Urothelium cell line (cell line): ENCODE measurements at regions not wholly inside any gene's neighbourhood (a gene's known extent, or its start where the extent isn't known, plus 50 kb on each side); places are given as distances from the start of the nearest gene placed in this dataset.
A peak's percentile ranks its signal among the peaks of the same experiment; 100 is the strongest.
"Not testable (repeated sequence)": the region's sequence is repeated elsewhere in the genome, so short reads cannot be mapped to it uniquely, and the experiment has no call there.

Experiments
- DNase-seq: peaks from one replicate; pipeline ENCODE4 v3.0.0; 2011; ENCODE audit warnings: low spot score, mixed read lengths
- FAIRE-seq: peaks from 2 replicates; lab custom pipeline; 2011; peaks lifted over from hg19 to GRCh38; lab: Jason Lieb, UNC

DNA sequence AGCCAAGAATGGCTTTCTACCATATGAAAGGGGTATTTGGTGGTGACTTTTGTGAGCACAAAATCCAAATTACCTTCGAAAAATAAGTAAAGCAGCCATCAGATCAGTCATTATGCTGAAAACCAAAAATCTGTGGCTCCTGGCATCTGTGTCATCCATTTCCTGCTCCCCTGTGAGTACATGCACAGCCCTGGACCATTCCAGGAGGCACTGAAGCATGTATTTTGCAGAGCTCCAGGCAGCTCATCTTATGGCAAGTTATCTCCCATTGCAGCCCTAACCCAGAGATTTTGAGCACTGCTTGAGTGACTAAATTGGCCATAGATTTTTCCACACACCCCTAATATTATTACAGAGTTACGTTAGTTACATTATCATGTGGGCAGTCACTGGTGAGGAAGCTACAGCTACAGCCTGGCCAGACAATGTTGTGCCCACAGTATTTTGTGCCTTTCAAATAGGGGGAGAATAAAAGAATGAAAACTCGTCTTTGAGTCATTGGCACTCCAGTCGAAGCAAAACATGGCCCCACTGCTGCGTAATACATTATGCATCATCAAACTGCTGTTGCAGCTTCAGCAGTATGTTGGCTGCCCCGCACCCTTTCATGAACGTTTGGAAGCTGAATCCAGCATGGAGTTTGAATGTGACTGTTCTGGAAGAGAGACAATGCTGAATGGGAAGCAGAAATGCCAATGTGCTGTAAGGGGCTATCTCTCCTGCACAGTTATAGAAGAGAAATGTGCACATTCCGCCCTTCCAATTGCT lies 702.2 kb downstream of the RNF144A start:
- DNase-seq (no peak), FAIRE-seq (no peak)

DNA sequence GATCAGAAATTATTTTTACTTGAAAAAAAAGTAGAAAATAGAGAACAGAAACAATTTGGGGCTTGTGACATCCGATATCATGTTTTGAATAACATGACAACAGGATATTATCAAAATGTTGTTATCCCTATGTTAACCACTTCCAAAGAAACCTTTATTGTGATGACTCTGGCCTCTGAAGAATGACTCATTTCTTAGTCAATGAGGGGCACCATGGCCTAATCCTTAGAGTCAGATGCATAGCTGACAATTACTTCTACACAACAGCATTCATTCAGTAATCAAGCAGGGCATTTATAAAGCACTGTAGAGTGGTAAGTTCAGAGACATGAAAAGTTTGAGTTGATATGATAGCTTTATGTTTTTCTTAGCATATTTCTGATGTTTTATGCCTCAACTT lies 703.0 kb downstream of the RNF144A start:
- peak; percentile 19 for DNase-seq

GRCh38 chr2:7621018-7621814 lies 704.0 kb downstream of the RNF144A start:
- DNase-seq (no peak), FAIRE-seq (no peak)

More for the DNA sequence above, 703.0 kb downstream of the RNF144A start:
- no peak for FAIRE-seq

DNA sequence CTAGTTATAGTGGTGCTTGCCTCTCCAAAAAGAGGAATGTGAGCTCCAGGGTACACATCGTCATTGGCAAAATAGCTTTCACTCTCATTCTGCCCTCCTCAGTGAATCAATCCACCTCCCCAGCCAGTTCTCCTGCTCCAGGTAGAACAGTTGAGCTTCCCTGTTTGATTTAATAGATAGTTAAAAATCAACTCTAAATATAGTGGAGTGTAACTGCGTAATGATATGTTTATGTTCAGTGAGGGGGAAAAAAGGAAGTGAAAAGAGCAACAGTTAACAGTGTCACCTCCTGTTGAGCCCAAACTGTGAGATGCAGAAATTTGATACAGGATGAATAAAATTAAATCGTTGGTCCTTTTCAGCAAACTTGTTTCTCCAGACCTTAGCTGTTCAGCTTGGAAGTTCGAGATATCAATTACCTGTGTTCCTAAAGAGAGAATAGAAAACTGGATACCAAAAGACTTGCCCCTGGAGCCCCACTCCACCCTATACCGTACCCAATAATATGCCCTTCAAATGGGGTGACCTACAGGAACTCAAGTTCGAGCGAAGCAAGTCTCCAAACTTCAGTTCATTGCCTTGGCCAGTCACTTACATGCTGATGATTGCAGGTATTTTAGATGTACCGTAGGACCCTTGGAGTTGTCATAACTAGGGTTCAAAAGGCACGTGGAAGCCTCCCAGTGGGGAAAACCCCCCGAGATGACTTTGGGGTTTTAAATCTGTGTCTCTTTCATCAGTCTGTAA lies 708.4 kb downstream of the RNF144A start:
- no peak for FAIRE-seq
- DNase-seq: no peak

GRCh38 chr2:7626139-7626537 lies 708.9 kb downstream of the RNF144A start:
- no peak for FAIRE-seq
- no peak for DNase-seq

- no peak for FAIRE-seq
Measured at GRCh38 chr2:7627583-7627982, 710.4 kb downstream of the RNF144A start.

GRCh38 chr2:7632420-7632819 lies 715.2 kb downstream of the RNF144A start:
- FAIRE-seq (no peak), DNase-seq (no peak)

More at GRCh38 chr2:7627583-7627982, 710.4 kb downstream of the RNF144A start:
- peak; percentile 21 for DNase-seq

- DNase-seq (no peak), FAIRE-seq (no peak)
Measured at GRCh38 chr2:7633566-7634153, 716.4 kb downstream of the RNF144A start.

GRCh38 chr2:7634409-7634808 lies 717.2 kb downstream of the RNF144A start:
- DNase-seq (no peak), FAIRE-seq (no peak)

DNA sequence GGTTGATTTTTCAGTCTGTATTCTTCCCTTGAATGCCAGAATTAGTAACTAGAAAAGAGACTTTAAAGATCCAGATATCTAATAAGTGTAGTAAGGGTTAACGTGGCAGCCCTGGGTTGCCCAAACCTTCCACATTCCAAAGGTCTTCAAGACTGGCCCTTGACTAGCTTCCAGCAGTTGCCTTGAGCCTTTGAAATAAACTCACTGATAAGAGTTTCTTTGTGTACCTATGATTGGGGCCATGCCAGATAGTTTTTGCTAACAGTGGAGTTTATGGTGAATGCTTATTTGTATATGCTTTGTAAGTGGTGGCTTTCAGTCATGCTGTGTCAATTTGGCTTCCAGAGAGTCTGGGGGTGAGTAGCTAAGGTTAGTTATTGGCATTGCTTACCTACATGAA lies 722.3 kb downstream of the RNF144A start:
- FAIRE-seq: no peak

GRCh38 chr2:7641272-7641671 lies 724.1 kb downstream of the RNF144A start:
- DNase-seq, FAIRE-seq: not testable (repeated sequence)

More for the DNA sequence above, 722.3 kb downstream of the RNF144A start:
- no peak for DNase-seq

GRCh38 chr2:7646024-7646423 lies 728.8 kb downstream of the RNF144A start:
- FAIRE-seq (no peak), DNase-seq (no peak)

GRCh38 chr2:7646661-7647060 lies 729.4 kb downstream of the RNF144A start:
- DNase-seq (no peak), FAIRE-seq (no peak)

- FAIRE-seq: no peak
- DNase-seq: no peak
Measured at GRCh38 chr2:7648221-7648795, 731.1 kb downstream of the RNF144A start.

DNA sequence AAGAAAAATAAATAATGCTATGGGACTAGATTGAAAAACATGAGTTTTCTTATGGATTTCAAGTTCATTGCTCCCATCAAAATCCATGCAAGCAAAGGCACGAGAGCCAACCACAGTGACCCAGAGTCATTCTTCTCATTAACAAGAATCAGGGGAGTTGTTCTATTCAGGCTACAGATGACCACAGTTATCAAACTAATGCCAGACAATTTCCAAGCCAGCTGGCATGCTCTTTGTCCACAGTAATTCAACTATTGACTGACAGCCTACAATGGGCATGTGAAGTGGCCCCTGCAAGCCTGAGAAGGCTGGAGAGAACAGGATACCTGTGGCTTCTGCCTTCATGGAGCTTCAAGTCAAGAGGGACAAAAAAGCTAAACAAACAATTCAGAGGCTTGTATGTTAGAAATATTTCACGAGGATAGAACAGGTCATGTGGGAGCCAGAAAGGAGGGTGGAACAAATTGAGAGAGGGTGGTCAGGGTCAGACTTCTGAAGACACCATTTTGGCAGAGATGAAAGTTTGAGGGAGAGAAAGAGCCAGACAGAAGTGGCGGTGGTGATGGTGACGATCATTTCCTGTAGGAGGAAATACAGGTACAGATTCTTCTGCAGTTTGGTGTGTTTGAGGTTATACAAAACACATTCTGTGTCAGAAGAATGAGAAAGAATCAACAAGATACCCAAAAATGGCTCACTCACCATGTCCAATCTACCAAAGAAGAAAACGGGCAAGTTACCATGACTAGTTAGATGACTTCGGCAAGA lies 732.4 kb downstream of the RNF144A start:
- FAIRE-seq (no peak), DNase-seq (no peak)

DNA sequence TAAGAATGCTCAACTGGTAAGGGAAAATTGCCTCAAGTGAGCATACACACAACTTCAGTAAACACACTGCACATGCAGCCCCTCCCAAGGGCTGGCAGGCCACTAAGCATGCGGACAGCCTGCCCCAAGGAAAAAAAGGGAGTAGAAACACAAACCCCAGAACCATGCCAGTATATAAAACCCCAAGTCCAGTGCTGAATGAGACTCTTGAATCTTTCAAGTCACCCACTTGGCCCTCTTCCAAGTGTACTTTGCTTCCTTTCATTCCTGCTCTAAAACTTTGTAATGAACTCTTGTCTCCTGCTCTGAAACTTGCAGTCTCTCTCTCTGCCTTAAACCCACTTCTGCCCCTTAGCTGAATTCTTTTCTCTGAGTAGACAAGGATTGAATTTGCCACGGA lies 736.4 kb downstream of the RNF144A start:
- FAIRE-seq: no peak

DNA sequence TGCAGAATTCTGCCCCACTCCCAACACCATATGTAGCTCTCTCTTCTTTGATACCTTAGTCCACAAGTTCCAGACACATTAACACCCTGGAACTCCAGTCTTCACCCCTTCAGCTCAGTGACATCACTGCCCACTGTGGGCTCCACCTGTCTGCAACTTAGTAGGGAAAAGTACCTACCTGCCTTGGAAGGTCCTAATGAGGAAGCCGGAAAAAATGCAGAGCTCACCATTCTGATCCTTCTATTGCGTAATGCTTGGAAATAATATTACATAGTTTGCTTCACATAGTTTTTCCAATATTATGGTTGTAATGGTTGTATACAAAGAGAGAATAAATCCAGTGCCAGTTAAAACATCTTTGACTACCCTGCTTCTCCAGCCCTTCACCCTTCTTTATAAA lies 738.4 kb downstream of the RNF144A start:
- no peak for FAIRE-seq

More for the DNA sequence above, 736.4 kb downstream of the RNF144A start:
- no peak for DNase-seq

GRCh38 chr2:7657526-7657925 lies 740.3 kb downstream of the RNF144A start:
- FAIRE-seq, DNase-seq: not testable (repeated sequence)

More for the DNA sequence above, 738.4 kb downstream of the RNF144A start:
- DNase-seq: no peak

DNA sequence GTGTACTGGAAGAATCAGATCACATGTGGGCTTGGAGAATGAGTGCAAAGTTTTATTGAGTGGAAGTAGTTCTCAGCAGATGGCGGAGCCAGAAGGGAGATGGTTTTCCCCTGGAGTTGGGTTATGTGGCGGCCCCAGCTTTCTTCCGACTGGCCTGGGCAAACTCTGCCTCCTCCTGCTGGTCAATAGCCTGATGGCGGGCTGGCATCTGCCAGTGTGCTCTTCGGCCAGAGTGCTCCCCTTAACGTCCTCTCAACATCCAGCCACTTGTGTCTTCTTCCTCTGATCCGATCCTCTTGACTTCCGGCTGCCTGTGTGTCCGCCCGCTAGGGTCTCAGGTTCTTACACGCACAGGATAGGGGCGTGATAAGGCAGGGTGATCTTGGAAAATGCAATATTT lies 741.3 kb downstream of the RNF144A start:
- FAIRE-seq (no peak), DNase-seq (no peak)

- DNase-seq: no peak
- no peak for FAIRE-seq
Measured at GRCh38 chr2:7660816-7661215, 743.6 kb downstream of the RNF144A start.
